Mesenchymal stem cell (in vitro differentiated cells and primary cell): ENCODE measurements at regions not wholly inside any gene's neighbourhood (a gene's known extent, or its start where the extent isn't known, plus 50 kb on each side); places are given as distances from the start of the nearest gene placed in this dataset.
"Not testable (repeated sequence)": the region's sequence is repeated elsewhere in the genome, so short reads cannot be mapped to it uniquely, and the experiment has no call there.

ENCODE experiments used
- DNase-seq: peaks from one replicate; pipeline ENCODE4 v3.0.0-alpha.2; 2013
- H2AFZ ChIP-seq: one replicate; pipeline ENCODE4 v1.6.1; 2013; ENCODE audit warnings: low read depth, mild to moderate bottlenecking, control low read depth, inconsistent platforms, low read length, moderate library complexity
- H2AK5ac ChIP-seq: 2 replicates; pipeline ENCODE4 v1.6.1; 2013; ENCODE audit warnings: low read length, moderate library complexity, mild to moderate bottlenecking, inconsistent platforms; ENCODE audit not compliant: severe bottlenecking
- H2BK120ac ChIP-seq: one replicate; pipeline ENCODE4 v1.6.1; 2013; ENCODE audit warnings: low read depth, mild to moderate bottlenecking, inconsistent platforms, low read length, moderate library complexity
- H2BK12ac ChIP-seq, 2 experiments: one replicate each; pipeline ENCODE4 v1.6.1; 2013; ENCODE audit warnings: inconsistent platforms in 2 of 2, low read length in 2 of 2, mild to moderate bottlenecking in 2 of 2, moderate library complexity in 2 of 2, control low read depth in 1 of 2
- H2BK15ac ChIP-seq: one replicate; pipeline ENCODE4 v1.6.1; 2013; ENCODE audit warnings: mild to moderate bottlenecking, low read depth, inconsistent platforms; ENCODE audit not compliant: poor library complexity, severe bottlenecking
- H2BK5ac ChIP-seq: 2 replicates; pipeline ENCODE4 v1.6.1; 2013; ENCODE audit warnings: low read depth, mild to moderate bottlenecking, low read length, control low read depth, inconsistent platforms; ENCODE audit not compliant: poor library complexity, severe bottlenecking
- H3K14ac ChIP-seq, 2 experiments: one replicate each; pipeline ENCODE4 v1.6.1; 2013; ENCODE audit warnings: inconsistent platforms in 2 of 2, low read length in 2 of 2, control low read depth in 1 of 2, mild to moderate bottlenecking in 1 of 2, moderate library complexity in 1 of 2
- H3K18ac ChIP-seq, 2 experiments: one replicate each; pipeline ENCODE4 v1.6.1; 2013; ENCODE audit warnings: inconsistent platforms in 2 of 2, low read length in 2 of 2, control low read depth in 1 of 2, low read depth in 1 of 2, mild to moderate bottlenecking in 1 of 2
- H3K23ac ChIP-seq, 2 experiments: one replicate each; pipeline ENCODE4 v1.6.1; 2013; ENCODE audit warnings: inconsistent platforms in 2 of 2, low read length in 2 of 2, mild to moderate bottlenecking in 2 of 2, moderate library complexity in 2 of 2, control low read depth in 1 of 2
- H3K27ac ChIP-seq: 2 replicates; pipeline ENCODE4 v1.5.1; 2013; ENCODE audit warnings: mild to moderate bottlenecking, moderate library complexity, low read length, control low read depth, inconsistent platforms; ENCODE audit not compliant: poor library complexity, severe bottlenecking
- H3K27me3 ChIP-seq, 2 experiments: 2 replicates each; pipeline versions ENCODE4 v1.6.1 to v1.7.0; 2013; ENCODE audit warnings: low read length in 2 of 2, mild to moderate bottlenecking in 2 of 2, moderate library complexity in 2 of 2, control low read depth in 1 of 2, inconsistent platforms in 1 of 2; ENCODE audit not compliant: control insufficient read depth in 1 of 2, insufficient read depth in 1 of 2
- H3K36me3 ChIP-seq, 2 experiments: 2 replicates each; pipeline versions ENCODE4 v1.6.1 to v1.7.0; 2013; ENCODE audit warnings: low read length in 2 of 2, control low read depth in 1 of 2, inconsistent platforms in 1 of 2, low read depth in 1 of 2, mild to moderate bottlenecking in 1 of 2; ENCODE audit not compliant: insufficient read depth in 2 of 2, control insufficient read depth in 1 of 2
- H3K4ac ChIP-seq, 2 experiments: one replicate each; pipeline ENCODE4 v1.6.1; 2013; ENCODE audit warnings: inconsistent platforms in 2 of 2, low read length in 2 of 2, mild to moderate bottlenecking in 2 of 2, moderate library complexity in 2 of 2, control low read depth in 1 of 2, low read depth in 1 of 2
- H3K4me1 ChIP-seq: 2 replicates; pipeline ENCODE4 v1.6.1; 2013; ENCODE audit warnings: low read depth, low read length, control low read depth; ENCODE audit not compliant: control insufficient read depth, insufficient read depth
- H3K4me2 ChIP-seq: 2 replicates; pipeline ENCODE4 v1.6.1; 2013; ENCODE audit warnings: low read length, mild to moderate bottlenecking, inconsistent platforms; ENCODE audit not compliant: poor library complexity, severe bottlenecking
- H3K4me3 ChIP-seq, 2 experiments: 2 replicates each; pipeline versions ENCODE4 v1.5.1 to v1.7.0; 2013; ENCODE audit warnings: low read length in 2 of 2, mild to moderate bottlenecking in 2 of 2, control low read depth in 1 of 2, low read depth in 1 of 2; ENCODE audit not compliant: insufficient read depth in 1 of 2
- H3K79me1 ChIP-seq: replicated peaks from 2 replicates; pipeline ENCODE4 v1.6.1; 2013; ENCODE audit warnings: mild to moderate bottlenecking, control low read depth, low read length, inconsistent platforms; ENCODE audit not compliant: poor library complexity, severe bottlenecking
- H3K9ac ChIP-seq: 2 replicates; pipeline ENCODE4 v1.7.0; 2013; ENCODE audit warnings: mild to moderate bottlenecking, low read length, moderate library complexity
- H3K9me3 ChIP-seq: 2 replicates; pipeline ENCODE4 v1.7.0; 2013; ENCODE audit warnings: mild to moderate bottlenecking, low read length; ENCODE audit not compliant: control insufficient read depth
- H4K8ac ChIP-seq: one replicate; pipeline ENCODE4 v1.6.1; 2013; ENCODE audit warnings: inconsistent platforms, mild to moderate bottlenecking, low read length, moderate library complexity
- H4K91ac ChIP-seq: one replicate; pipeline ENCODE4 v1.6.1; 2013; ENCODE audit warnings: mild to moderate bottlenecking, low read length, inconsistent platforms
- WGBS: methylation state at CpG from one replicate; pipeline ENCODE4 v1.1.7; 2013; ENCODE audit warnings: mixed read lengths; 5-methylcytosine and 5-hydroxymethylcytosine counted together

DNA sequence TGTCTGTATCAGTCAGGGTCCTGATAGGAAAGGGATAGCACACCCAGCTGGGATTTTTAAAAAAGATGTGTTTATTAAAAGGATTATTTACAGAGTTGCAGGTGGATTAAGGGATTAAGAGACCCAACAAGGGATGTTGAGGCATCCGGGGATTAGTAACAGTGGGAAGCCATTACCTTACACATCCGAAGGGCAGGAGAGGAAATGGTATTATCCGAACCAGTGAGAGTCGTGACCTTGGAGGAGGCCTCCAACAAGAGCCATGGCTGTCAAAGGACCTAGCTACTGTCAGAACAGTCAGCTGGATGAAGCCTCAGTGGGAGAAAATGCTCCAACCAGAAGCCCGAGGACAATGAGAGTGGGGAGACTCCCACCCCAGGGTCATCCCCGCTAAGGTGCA, 146.3 kb upstream of the KRAS start:
- no peak overlapping the region for H2BK15ac ChIP-seq
- H3K14ac ChIP-seq: no peak overlapping the region
- H2AK5ac ChIP-seq: no peak overlapping the region
- no peak overlapping the region for H3K4ac ChIP-seq
- H3K4me2 ChIP-seq: no peak overlapping the region
- H2BK120ac ChIP-seq: no peak overlapping the region
- no peak overlapping the region for H4K8ac ChIP-seq
- no peak overlapping the region for H3K9ac ChIP-seq
- H2BK5ac ChIP-seq: no peak overlapping the region
- no peak overlapping the region for H4K91ac ChIP-seq
- H3K9me3 ChIP-seq: no peaks in the 10 kb centered on the region
- no peaks in the 10 kb centered on the region for H3K36me3 ChIP-seq
- DNase-seq: no peak
- no peak overlapping the region for H3K4me3 ChIP-seq
- no peaks in the 10 kb centered on the region for H3K79me1 ChIP-seq
- no peak overlapping the region for H3K27ac ChIP-seq
- H3K23ac ChIP-seq: no peak overlapping the region
- 83% methylated on average over 5 of the region's 6 CpGs for WGBS
- no peak overlapping the region for H3K18ac ChIP-seq
- no peak overlapping the region for H2BK12ac ChIP-seq
- H2AFZ ChIP-seq: peak overlapping the region; percentile 42
- no peaks in the 10 kb centered on the region for H3K4me1 ChIP-seq
- H3K27me3 ChIP-seq: no peaks in the 10 kb centered on the region

DNA sequence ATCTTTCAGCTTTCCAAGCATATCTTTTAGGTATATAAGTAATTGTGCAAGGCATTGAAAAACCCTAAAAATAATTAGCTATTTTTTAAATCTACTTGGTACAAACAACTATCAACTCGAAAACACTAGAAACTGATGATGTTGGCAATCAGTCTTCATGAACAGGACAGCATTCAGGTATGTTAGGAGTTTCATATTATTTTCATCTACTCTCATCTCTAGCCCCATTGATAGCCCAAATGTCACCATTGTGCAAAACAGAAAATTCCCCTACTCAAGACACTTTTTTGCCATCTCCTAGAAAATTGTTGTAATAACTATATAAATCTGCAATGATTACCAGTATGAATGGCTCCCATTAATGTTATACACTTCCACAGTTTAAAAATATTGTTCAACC, 144.5 kb upstream of the KRAS start:
- no peak overlapping the region for H4K8ac ChIP-seq
- 83% methylated on average over 1 of the region's 1 CpG for WGBS
- no peak overlapping the region for H3K4me3 ChIP-seq
- no peak for DNase-seq
- no peak overlapping the region for H3K4me2 ChIP-seq
- no peak overlapping the region for H3K4ac ChIP-seq
- H2BK12ac ChIP-seq: no peak overlapping the region
- no peak overlapping the region for H2BK120ac ChIP-seq
- no peak overlapping the region for H3K9ac ChIP-seq
- H3K36me3 ChIP-seq: no peaks in the 10 kb centered on the region
- no peak overlapping the region for H3K27ac ChIP-seq
- no peaks in the 10 kb centered on the region for H3K79me1 ChIP-seq
- H4K91ac ChIP-seq: no peak overlapping the region
- H2AFZ ChIP-seq: no peak overlapping the region
- H2BK5ac ChIP-seq: no peak overlapping the region
- no peak overlapping the region for H3K18ac ChIP-seq
- no peaks in the 10 kb centered on the region for H3K27me3 ChIP-seq
- no peaks in the 10 kb centered on the region for H3K9me3 ChIP-seq
- H3K14ac ChIP-seq: no peak overlapping the region
- H3K23ac ChIP-seq: no peak overlapping the region
- no peaks in the 10 kb centered on the region for H3K4me1 ChIP-seq
- no peak overlapping the region for H2BK15ac ChIP-seq
- no peak overlapping the region for H2AK5ac ChIP-seq

DNA sequence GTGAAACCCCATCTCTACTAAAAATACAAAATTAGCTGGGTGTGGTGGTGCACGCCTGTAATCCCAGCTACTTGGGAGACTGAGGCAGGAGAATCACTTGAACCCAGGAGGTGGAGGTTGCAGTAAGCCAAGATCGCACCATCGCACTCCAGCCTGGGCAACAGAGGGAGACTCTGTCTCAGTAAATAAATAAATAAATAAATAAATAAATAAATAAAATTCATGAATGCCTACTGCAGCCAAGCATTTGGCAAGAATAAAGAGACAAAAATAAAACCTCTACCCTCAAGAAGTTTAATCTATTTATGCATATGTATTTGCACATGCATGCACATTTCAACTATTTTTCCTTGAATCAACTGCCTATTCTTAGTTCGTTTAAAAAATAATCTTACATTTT, 144.0 kb upstream of the KRAS start:
- H3K4me2 ChIP-seq, H3K9me3 ChIP-seq, H3K14ac ChIP-seq, H2BK12ac ChIP-seq, H3K4me3 ChIP-seq, H3K23ac ChIP-seq, H4K91ac ChIP-seq, H4K8ac ChIP-seq, H3K27me3 ChIP-seq, H2BK15ac ChIP-seq, H3K18ac ChIP-seq, H3K27ac ChIP-seq, H2BK5ac ChIP-seq, H2AK5ac ChIP-seq, H2BK120ac ChIP-seq, H3K4ac ChIP-seq, DNase-seq, H3K36me3 ChIP-seq, H3K79me1 ChIP-seq, H3K9ac ChIP-seq, H2AFZ ChIP-seq, H3K4me1 ChIP-seq: not testable (repeated sequence)
- WGBS: no CpG with 5 or more reads among the region's 4 CpGs

DNA sequence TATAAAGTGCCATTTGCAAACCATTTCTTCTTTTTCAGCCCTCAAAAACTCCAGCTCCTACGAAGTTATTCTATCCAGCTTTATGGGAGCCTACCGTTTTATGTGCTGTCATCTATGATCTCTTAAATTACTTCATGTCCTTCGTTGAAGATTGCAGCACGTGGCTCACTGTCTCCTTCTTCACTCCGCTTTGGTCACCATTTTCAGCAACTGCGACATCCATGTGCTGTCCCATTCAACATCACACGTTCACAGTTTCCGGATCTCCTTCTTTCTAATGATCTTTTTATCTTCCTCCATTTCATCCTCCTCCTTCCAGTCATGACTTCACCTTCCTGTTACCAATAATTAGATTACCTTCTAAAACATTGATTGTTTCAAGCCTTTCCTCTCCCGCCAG, 143.3 kb upstream of the KRAS start:
- Histone ChIP-seq H3K36me3 (no peaks in the 10 kb centered on the region), H3K27ac (no peak overlapping the region), H3K4me2 (no peak overlapping the region), H3K9ac (no peak overlapping the region), H2AFZ (no peak overlapping the region), H3K4me3 (no peak overlapping the region), H3K79me1 (no peaks in the 10 kb centered on the region), H2BK5ac (no peak overlapping the region), H4K91ac (no peak overlapping the region), H2BK12ac (no peak overlapping the region), H2BK120ac (no peak overlapping the region), H2BK15ac (no peak overlapping the region), H4K8ac (no peak overlapping the region), H3K4me1 (no peaks in the 10 kb centered on the region), H3K18ac (no peak overlapping the region), H2AK5ac (no peak overlapping the region), H3K9me3 (no peaks in the 10 kb centered on the region), H3K23ac (no peak overlapping the region), H3K14ac (no peak overlapping the region), H3K27me3 (no peaks in the 10 kb centered on the region), H3K4ac (no peak overlapping the region)
- no peak for DNase-seq
- 94% methylated on average over 9 of the region's 9 CpGs for WGBS
